ENCODE measurements at regions not wholly inside any gene's neighbourhood (a gene's known extent, or its start where the extent isn't known, plus 50 kb on each side); places are given as distances from the start of the nearest gene placed in this dataset.

- peaks cover 4% of the 10 kb centered on the region for H3K27me3 Mint-ChIP-seq (ENCODE audit: low read depth, unreplicated experiment)
- H3K27ac Mint-ChIP-seq (ENCODE audit: unreplicated experiment): no peak overlapping the region
- peaks cover 12% of the 10 kb centered on the region for H3K36me3 Mint-ChIP-seq (ENCODE audit: low read depth, unreplicated experiment)
- no peaks in the 10 kb centered on the region for H3K9me3 ChIP-seq (ENCODE audit: insufficient read depth, low read depth, low read length)
- FAIRE-seq (no peak), DNase-seq (ENCODE audit: low read depth) (no peak)
- H2AFZ ChIP-seq (ENCODE audit: low read depth, low read length): no peak overlapping the region
- H3K4me3 ChIP-seq (ENCODE audit: insufficient read depth, low read depth, low read length): no peak overlapping the region
- H3K79me2 ChIP-seq (ENCODE audit: insufficient read depth, low read length): no peaks in the 10 kb centered on the region
- no peaks in the 10 kb centered on the region for H3K9me3 Mint-ChIP-seq (ENCODE audit: unreplicated experiment)
- no peak overlapping the region for H3K4me2 ChIP-seq (ENCODE audit: low read length)
- peaks cover 11% of the 10 kb centered on the region for H3K36me3 ChIP-seq (ENCODE audit: insufficient read depth, low read length)
- H3K27ac ChIP-seq (ENCODE audit: low read depth, low read length): no peak overlapping the region
- no peaks in the 10 kb centered on the region for H3K4me1 ChIP-seq (ENCODE audit: insufficient read depth, low read length)
- H3K27me3 ChIP-seq (ENCODE audit: insufficient read depth, low read length): no peaks in the 10 kb centered on the region
- no peak overlapping the region for H3K4me3 Mint-ChIP-seq (ENCODE audit: unreplicated experiment)
- H3K4me1 Mint-ChIP-seq (ENCODE audit: low read depth, unreplicated experiment): peaks cover 6% of the 10 kb centered on the region
- peaks cover 12% of the 10 kb centered on the region for H4K20me1 ChIP-seq (ENCODE audit: insufficient read depth, low read length)
- TF ChIP-seq EZH2 (IDR thresholded peaks at IDR 0.05; ENCODE audit: insufficient read depth, low read length) (no peak), CTCF (IDR thresholded peaks at IDR 0.05; ENCODE audit: insufficient read depth, low read depth, low read length) (no peak)
- H3K9ac ChIP-seq (ENCODE audit: low read length): no peak overlapping the region
Observed at GRCh38 chr2:120995152-120995551, 259.5 kb downstream of the GLI2 start.

GRCh38 chr2:120995656-120996190, 260.1 kb downstream of the GLI2 start:
- Histone ChIP-seq H3K36me3 (ENCODE audit: insufficient read depth, low read length) (peaks cover 11% of the 10 kb centered on the region), H3K4me3 (ENCODE audit: insufficient read depth, low read depth, low read length) (no peak overlapping the region), H3K4me2 (ENCODE audit: low read length) (no peak overlapping the region), H2AFZ (ENCODE audit: low read depth, low read length) (no peak overlapping the region), H3K9ac (ENCODE audit: low read length) (no peak overlapping the region), H3K4me1 (ENCODE audit: insufficient read depth, low read length) (no peaks in the 10 kb centered on the region), H3K9me3 (ENCODE audit: insufficient read depth, low read depth, low read length) (no peaks in the 10 kb centered on the region), H3K27me3 (ENCODE audit: insufficient read depth, low read length) (no peaks in the 10 kb centered on the region), H3K79me2 (ENCODE audit: insufficient read depth, low read length) (no peaks in the 10 kb centered on the region), H3K27ac (ENCODE audit: low read depth, low read length) (no peak overlapping the region), H4K20me1 (ENCODE audit: insufficient read depth, low read length) (peaks cover 12% of the 10 kb centered on the region)
- FAIRE-seq: no peak
- Mint-ChIP-seq H3K27ac (ENCODE audit: unreplicated experiment) (no peak overlapping the region), H3K4me3 (ENCODE audit: unreplicated experiment) (no peak overlapping the region), H3K36me3 (ENCODE audit: low read depth, unreplicated experiment) (peaks cover 7% of the 10 kb centered on the region), H3K27me3 (ENCODE audit: low read depth, unreplicated experiment) (peaks cover 10% of the 10 kb centered on the region), H3K4me1 (ENCODE audit: low read depth, unreplicated experiment) (peaks cover 6% of the 10 kb centered on the region), H3K9me3 (ENCODE audit: unreplicated experiment) (no peaks in the 10 kb centered on the region)
- no peak for DNase-seq (ENCODE audit: low read depth)
- TF ChIP-seq EZH2 (IDR thresholded peaks at IDR 0.05; ENCODE audit: insufficient read depth, low read length) (no peak), CTCF (IDR thresholded peaks at IDR 0.05; ENCODE audit: insufficient read depth, low read depth, low read length) (no peak)

GRCh38 chr2:120999377-121000097, 263.9 kb downstream of the GLI2 start:
- DNase-seq (ENCODE audit: low read depth) (no peak), FAIRE-seq (no peak)
- Mint-ChIP-seq H3K4me1 (ENCODE audit: low read depth, unreplicated experiment) (no peaks in the 10 kb centered on the region), H3K9me3 (ENCODE audit: unreplicated experiment) (peaks cover 1% of the 10 kb centered on the region), H3K27ac (ENCODE audit: unreplicated experiment) (no peak overlapping the region), H3K4me3 (ENCODE audit: unreplicated experiment) (no peak overlapping the region), H3K36me3 (ENCODE audit: low read depth, unreplicated experiment) (no peaks in the 10 kb centered on the region), H3K27me3 (ENCODE audit: low read depth, unreplicated experiment) (peaks cover 32% of the 10 kb centered on the region)
- Histone ChIP-seq H3K27ac (ENCODE audit: low read depth, low read length) (no peak overlapping the region), H3K27me3 (ENCODE audit: insufficient read depth, low read length) (no peaks in the 10 kb centered on the region), H2AFZ (ENCODE audit: low read depth, low read length) (no peak overlapping the region), H3K4me1 (ENCODE audit: insufficient read depth, low read length) (no peaks in the 10 kb centered on the region), H3K4me3 (ENCODE audit: insufficient read depth, low read depth, low read length) (no peak overlapping the region), H3K4me2 (ENCODE audit: low read length) (no peak overlapping the region), H3K9ac (ENCODE audit: low read length) (no peak overlapping the region), H3K9me3 (ENCODE audit: insufficient read depth, low read depth, low read length) (no peaks in the 10 kb centered on the region), H4K20me1 (ENCODE audit: insufficient read depth, low read length) (no peaks in the 10 kb centered on the region), H3K36me3 (ENCODE audit: insufficient read depth, low read length) (no peaks in the 10 kb centered on the region), H3K79me2 (ENCODE audit: insufficient read depth, low read length) (no peaks in the 10 kb centered on the region)
- no peak for TF ChIP-seq CTCF (IDR thresholded peaks at IDR 0.05; ENCODE audit: insufficient read depth, low read depth, low read length)
- no peak for TF ChIP-seq EZH2 (IDR thresholded peaks at IDR 0.05; ENCODE audit: insufficient read depth, low read length)
